ENCODE measurements at regions not wholly inside any gene's neighbourhood (a gene's known extent, or its start where the extent isn't known, plus 50 kb on each side); places are given as distances from the start of the nearest gene placed in this dataset.

GRCh38 chr1:90134175-90134955 lies 139.5 kb downstream of the ZNF326 start:
- DNase-seq (ENCODE audit: low read depth), result no peak

DNA sequence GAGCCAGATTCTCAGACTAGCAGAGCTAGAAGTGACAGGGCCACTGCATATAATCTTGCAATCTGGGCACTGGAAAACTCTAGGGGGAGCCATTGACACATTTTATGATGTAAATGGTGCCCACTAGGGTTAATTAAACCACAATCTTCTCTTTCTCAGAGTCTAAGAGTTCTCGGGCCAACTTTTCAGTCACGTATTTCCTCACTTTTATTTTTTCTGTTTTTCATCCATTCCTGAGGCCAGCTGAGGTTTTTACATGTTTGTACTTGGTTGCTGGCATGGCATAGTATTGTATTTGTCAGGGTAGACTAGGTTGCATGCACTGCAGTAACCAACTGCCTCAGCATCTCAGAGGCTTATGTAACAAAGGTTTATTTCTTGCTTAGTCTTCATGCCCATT lies 138.2 kb downstream of the ZNF326 start:
- peak; percentile 9 for DNase-seq (ENCODE audit: low read depth)

GRCh38 chr1:90132306-90132705 lies 137.4 kb downstream of the ZNF326 start:
- no peak for DNase-seq (ENCODE audit: low read depth)

DNA sequence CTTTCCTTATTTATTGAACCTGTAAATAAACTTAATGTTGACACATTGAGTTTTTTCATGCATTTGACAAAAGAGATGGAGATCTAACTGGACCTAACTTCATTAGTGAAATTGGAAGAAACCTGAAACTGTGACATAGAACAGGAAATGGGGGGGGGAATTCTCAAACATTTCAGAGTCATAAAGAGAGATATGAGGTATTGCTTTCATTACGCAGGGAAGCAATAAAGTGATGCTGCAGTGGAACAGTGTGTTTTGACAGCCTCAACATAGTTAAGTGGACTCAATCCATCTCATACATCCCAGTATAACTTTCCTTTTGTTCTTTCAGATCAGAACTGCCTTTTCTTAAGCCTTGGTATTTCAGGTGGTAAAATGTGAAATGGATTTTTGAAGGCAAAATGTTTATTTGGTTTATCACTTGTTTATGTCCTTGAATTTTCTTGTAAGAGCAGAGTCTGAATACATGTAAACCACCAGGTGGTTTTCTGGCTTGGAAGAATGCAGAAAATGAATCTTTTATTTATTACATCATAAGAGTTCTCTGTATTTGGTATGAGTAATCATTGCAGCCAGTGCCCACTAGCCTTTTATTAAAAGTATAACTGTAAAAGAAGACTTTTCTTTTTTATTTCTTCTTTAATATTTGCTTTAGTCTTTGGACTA lies 132.5 kb downstream of the ZNF326 start:
- no peak for DNase-seq (ENCODE audit: low read depth)

DNA sequence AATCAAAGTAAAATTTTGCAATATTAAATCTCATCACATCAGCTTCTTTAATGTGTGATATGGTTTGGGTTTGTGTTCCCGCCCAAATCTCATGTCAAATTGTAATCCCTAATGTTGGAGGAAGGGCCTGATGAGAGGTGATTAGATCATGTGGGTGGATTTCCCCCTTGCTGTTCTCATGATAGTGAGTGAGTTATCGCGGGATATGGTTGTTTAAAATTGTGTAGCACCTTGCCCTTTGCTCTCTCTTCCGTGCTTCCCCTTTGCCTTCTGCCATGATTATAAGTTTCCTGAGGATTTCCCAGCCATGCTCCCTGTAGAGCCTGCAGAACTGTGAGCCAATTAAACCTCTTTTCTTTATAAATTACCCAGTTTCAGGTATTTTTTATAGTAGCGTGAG lies 131.9 kb downstream of the ZNF326 start:
- DNase-seq (ENCODE audit: low read depth), result no peak

DNA sequence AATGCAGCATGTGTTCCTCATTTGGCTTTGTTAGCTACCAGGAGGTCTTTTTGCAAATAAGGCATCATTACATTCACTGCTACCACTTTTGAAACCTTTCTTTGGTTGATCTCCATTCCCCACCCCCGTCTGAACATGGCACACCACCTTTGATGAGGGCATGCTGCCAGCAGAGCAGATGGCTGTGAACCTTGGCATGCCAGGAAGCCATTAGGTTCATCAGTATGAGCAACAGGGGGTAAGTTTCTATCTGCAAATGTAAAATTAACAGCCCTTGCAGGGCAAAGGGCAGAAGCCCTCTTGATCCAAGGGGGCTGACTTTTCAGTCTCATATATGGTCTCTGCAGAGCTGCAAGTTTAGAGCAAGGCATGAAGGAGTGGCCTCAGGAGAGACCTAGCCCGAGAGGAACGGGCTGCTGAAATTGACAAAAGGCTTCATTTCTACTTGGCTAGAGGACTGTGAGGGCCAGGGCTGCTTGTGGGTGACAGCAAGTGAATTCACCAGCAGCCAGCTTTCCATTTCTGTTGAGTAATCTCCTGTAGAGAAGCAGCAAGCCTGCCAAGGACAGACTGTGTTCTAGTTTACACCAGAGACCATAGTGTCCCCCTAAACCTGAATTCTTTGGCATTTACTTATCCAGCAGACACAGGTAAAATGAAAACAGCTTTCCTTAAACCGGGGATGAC lies 127.9 kb downstream of the ZNF326 start:
- DNase-seq (ENCODE audit: low read depth), result no peak

DNA sequence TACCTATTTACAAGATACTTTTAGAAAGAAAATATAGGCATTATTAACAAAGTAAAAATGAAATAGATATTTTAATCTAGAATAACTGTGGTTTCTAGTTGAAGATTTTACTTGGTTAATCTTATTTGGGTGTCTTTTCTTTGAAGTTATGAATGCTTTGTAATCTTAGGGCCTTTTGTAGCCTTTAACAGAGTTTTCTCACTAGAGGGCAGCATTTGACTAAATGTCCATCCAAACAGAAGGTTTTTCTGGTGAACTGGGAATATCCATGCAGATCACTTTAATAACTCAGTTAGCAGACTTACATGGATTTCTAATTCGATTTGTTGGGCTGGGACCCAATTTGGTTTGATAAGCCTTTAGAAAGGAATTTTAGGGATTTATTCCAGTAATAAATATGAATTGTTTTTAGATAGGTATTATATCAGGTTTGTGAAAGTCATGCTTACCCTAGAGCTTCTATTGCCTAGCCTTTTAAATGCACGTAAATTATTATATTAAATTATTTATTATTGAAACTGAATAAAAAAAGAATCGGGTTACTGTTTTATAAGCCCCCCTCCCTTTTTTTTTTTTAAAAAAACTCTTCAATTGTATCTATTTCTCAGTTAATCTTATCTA lies 119.7 kb downstream of the ZNF326 start:
- DNase-seq (ENCODE audit: low read depth), result peak; percentile 39

GRCh38 chr1:90107990-90108389 lies 113.1 kb downstream of the ZNF326 start:
- no peak for DNase-seq (ENCODE audit: low read depth)

- no peak for DNase-seq (ENCODE audit: low read depth)
Measured at GRCh38 chr1:90106311-90106710, 111.4 kb downstream of the ZNF326 start.

DNA sequence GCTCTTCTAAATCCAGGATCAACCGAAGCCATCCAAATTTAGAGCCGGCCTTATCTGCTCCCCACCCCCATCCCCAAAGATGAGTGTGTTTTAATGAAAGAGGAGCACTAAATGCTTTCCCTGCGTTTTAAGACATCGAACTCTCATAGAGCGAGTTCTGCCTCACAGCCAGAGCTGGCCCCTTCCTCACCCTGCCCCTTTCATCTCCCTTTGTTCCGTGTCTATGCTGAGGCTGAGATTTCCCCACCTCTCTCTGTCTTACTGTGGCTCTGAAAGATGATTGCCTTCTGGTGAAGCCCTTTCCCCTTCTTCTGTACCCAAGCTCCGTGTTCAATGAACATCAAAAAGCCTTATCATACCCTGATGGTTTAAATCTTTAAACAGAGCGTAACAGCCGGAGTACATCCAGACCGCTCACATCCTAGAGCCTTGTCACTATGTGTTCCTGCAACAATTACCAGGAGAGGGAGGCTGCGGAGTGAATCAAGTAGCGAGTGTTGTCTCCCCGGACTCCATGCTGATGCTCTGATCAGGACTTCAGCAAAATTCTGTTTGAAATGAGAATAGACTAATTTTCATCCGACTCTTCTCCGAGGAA lies 110.1 kb downstream of the ZNF326 start:
- DNase-seq (ENCODE audit: low read depth), result no peak

- DNase-seq (ENCODE audit: low read depth), result no peak
Measured at GRCh38 chr1:90100566-90100965, 105.7 kb downstream of the ZNF326 start.

- DNase-seq (ENCODE audit: low read depth), result no peak
Measured at GRCh38 chr1:90092441-90092840, 97.5 kb downstream of the ZNF326 start.
